ENCODE measurements at regions not wholly inside any gene's neighbourhood (a gene's known extent, or its start where the extent isn't known, plus 50 kb on each side); places are given as distances from the start of the nearest gene placed in this dataset.

DNA sequence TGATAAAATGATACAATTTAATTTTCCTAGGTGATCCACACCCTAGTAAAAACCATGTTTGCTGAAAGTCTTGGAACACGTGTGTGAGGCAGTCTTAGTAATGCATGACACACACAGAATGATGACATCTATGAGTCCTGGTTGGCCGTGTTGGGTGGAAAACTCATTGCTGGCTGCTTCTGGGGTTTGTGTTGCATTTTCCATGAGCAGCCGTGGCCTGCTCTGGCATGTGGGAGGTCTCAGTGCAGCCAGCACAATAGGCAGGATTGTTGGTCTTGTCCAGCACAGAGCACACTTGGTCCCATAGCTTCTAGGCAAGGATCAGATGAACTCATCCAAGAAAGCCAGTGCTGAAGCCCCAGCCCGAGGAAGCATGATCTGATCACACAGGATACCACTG is 172.8 kb upstream of the UBE3A start:
- H2AFZ ChIP-seq (ENCODE audit: control insufficient read depth, low read length), result no peak overlapping the region
- H3K9me1 ChIP-seq (ENCODE audit: control insufficient read depth, extremely low read depth, insufficient read depth, low read length), result no peaks in the 10 kb centered on the region
- no peak overlapping the region for H3K4me3 ChIP-seq (ENCODE audit: control insufficient read depth in 2 of 3, extremely low read depth in 1 of 3, insufficient read depth in 2 of 3, low read depth in 1 of 3, low read length in 3 of 3)
- no peak overlapping the region for H3K9ac ChIP-seq (ENCODE audit: control insufficient read depth, extremely low read depth, insufficient read depth, low read length)
- H4K20me1 ChIP-seq (ENCODE audit: control insufficient read depth, extremely low read depth, insufficient read depth, low read length), result no peaks in the 10 kb centered on the region
- H3K4me1 ChIP-seq (ENCODE audit: control insufficient read depth, extremely low read depth, insufficient read depth, low read length), result no peaks in the 10 kb centered on the region
- no peaks in the 10 kb centered on the region for H3K27me3 ChIP-seq (ENCODE audit: control insufficient read depth, extremely low read depth, insufficient read depth, low read length)
- no peaks in the 10 kb centered on the region for H3K36me3 ChIP-seq (ENCODE audit: control insufficient read depth in 2 of 2, extremely low read depth in 1 of 2, insufficient read depth in 2 of 2, low read length in 2 of 2)
- no peak for TF ChIP-seq EZH2 (IDR thresholded peaks at IDR 0.05; ENCODE audit: low read length)
- TF ChIP-seq, protein P1, sequence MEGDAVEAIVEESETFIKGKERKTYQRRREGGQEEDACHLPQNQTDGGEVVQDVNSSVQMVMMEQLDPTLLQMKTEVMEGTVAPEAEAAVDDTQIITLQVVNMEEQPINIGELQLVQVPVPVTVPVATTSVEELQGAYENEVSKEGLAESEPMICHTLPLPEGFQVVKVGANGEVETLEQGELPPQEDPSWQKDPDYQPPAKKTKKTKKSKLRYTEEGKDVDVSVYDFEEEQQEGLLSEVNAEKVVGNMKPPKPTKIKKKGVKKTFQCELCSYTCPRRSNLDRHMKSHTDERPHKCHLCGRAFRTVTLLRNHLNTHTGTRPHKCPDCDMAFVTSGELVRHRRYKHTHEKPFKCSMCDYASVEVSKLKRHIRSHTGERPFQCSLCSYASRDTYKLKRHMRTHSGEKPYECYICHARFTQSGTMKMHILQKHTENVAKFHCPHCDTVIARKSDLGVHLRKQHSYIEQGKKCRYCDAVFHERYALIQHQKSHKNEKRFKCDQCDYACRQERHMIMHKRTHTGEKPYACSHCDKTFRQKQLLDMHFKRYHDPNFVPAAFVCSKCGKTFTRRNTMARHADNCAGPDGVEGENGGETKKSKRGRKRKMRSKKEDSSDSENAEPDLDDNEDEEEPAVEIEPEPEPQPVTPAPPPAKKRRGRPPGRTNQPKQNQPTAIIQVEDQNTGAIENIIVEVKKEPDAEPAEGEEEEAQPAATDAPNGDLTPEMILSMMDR (optimal IDR thresholded peaks at IDR 0.05 in 1 of 3, IDR thresholded peaks at IDR 0.05 in 1 of 3, conservative IDR thresholded peaks at IDR 0.05 in 1 of 3; ENCODE audit: extremely low read depth in 1 of 3, insufficient read depth in 2 of 3, low read length in 3 of 3), result no peak
- no peak overlapping the region for H3K27ac ChIP-seq (ENCODE audit: control insufficient read depth, insufficient read depth, low read length)
- H3K4me2 ChIP-seq (ENCODE audit: control insufficient read depth, extremely low read depth, insufficient read depth, low read depth, low read length), result no peak overlapping the region
- H3K79me2 ChIP-seq (ENCODE audit: control insufficient read depth, insufficient read depth, low read length), result no peaks in the 10 kb centered on the region
- peaks cover 9% of the 10 kb centered on the region for H3K9me3 ChIP-seq (ENCODE audit: control insufficient read depth, low read depth, low read length)
- dilution Hi-C loops (cut with MboI; ENCODE audit: extremely low pct_ligation_motif_present, low sequenced_read_pairs), result no loop called here
- DNase-seq (ENCODE audit: low read depth, low spot score) (no peak), FAIRE-seq (no peak)

DNA sequence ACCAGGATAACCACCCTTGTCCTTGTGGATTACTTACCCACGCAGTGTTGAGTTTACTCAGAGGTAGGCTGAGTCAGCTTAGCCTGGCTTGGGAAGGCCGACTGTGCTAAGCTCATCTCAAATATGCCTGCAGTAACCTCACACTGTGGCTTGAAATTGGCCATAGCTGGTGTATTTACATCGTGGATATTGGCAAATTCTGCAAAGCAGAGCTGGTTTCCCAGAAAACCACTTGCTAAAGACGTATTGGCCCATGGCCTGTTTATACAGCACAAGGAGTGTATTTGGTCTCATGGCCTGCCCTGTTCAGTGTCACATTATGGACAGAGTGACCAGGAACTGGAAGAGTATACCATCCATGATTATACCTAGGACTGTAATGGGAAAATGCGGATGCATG is 170.5 kb upstream of the UBE3A start:
- Histone ChIP-seq H3K27ac (ENCODE audit: control insufficient read depth, insufficient read depth, low read length) (no peak overlapping the region), H3K79me2 (ENCODE audit: control insufficient read depth, insufficient read depth, low read length) (no peaks in the 10 kb centered on the region), H3K27me3 (ENCODE audit: control insufficient read depth, extremely low read depth, insufficient read depth, low read length) (no peaks in the 10 kb centered on the region), H2AFZ (ENCODE audit: control insufficient read depth, low read length) (no peak overlapping the region), H3K9me1 (ENCODE audit: control insufficient read depth, extremely low read depth, insufficient read depth, low read length) (no peaks in the 10 kb centered on the region), H3K9ac (ENCODE audit: control insufficient read depth, extremely low read depth, insufficient read depth, low read length) (no peak overlapping the region), H3K36me3 (ENCODE audit: control insufficient read depth in 2 of 2, extremely low read depth in 1 of 2, insufficient read depth in 2 of 2, low read length in 2 of 2) (no peaks in the 10 kb centered on the region), H3K9me3 (ENCODE audit: control insufficient read depth, low read depth, low read length) (peaks cover 7% of the 10 kb centered on the region), H4K20me1 (ENCODE audit: control insufficient read depth, extremely low read depth, insufficient read depth, low read length) (no peaks in the 10 kb centered on the region), H3K4me1 (ENCODE audit: control insufficient read depth, extremely low read depth, insufficient read depth, low read length) (no peaks in the 10 kb centered on the region), H3K4me3 (ENCODE audit: control insufficient read depth in 2 of 3, extremely low read depth in 1 of 3, insufficient read depth in 2 of 3, low read depth in 1 of 3, low read length in 3 of 3) (no peak overlapping the region), H3K4me2 (ENCODE audit: control insufficient read depth, extremely low read depth, insufficient read depth, low read depth, low read length) (no peak overlapping the region)
- dilution Hi-C loops (cut with MboI; ENCODE audit: extremely low pct_ligation_motif_present, low sequenced_read_pairs), result no loop called here
- DNase-seq (ENCODE audit: low read depth, low spot score), result no peak
- no peak for FAIRE-seq
- TF ChIP-seq, protein P1 (optimal IDR thresholded peaks at IDR 0.05 in 1 of 3, IDR thresholded peaks at IDR 0.05 in 1 of 3, conservative IDR thresholded peaks at IDR 0.05 in 1 of 3; ENCODE audit: extremely low read depth in 1 of 3, insufficient read depth in 2 of 3, low read length in 3 of 3), result no peak
- no peak for TF ChIP-seq EZH2 (IDR thresholded peaks at IDR 0.05; ENCODE audit: low read length)

Measured in keratinocyte (primary cell).